H1 (cell line): ENCODE measurements at regions not wholly inside any gene's neighbourhood (a gene's known extent, or its start where the extent isn't known, plus 50 kb on each side); places are given as distances from the start of the nearest gene placed in this dataset.
A peak's percentile ranks its signal among the peaks of the same experiment; 100 is the strongest.

ENCODE experiments used
- CTCF ChIA-PET: fragments of 300-600 bp; sonication (Branson Sonifier 250); formaldehyde crosslinking; loops from one replicate; lab custom pipeline; 2021; ENCODE audit not compliant: partially characterized antibody; lab: Charles Lee
- POLR2A ChIA-PET: fragments of 300-600 bp; sonication (Branson Sonifier 250); formaldehyde crosslinking; loops from one replicate; lab custom pipeline; 2021; ENCODE audit warnings: inconsistent platforms; ENCODE audit not compliant: partially characterized antibody; lab: Charles Lee
- DNase-seq, 2 experiments: peaks; one replicate each; pipeline versions ENCODE4 v3.0.0 to v3.0.0-alpha.2; 2010 to 2022; ENCODE audit warnings: low spot score in 2 of 2, low read depth in 1 of 2, mixed read lengths in 1 of 2
- FAIRE-seq: peaks from 2 replicates; lab custom pipeline; 2011; peaks lifted over from hg19 to GRCh38; lab: Jason Lieb, UNC
- H2AFZ ChIP-seq: 2 replicates; pipeline ENCODE4 v1.8.1; 2012; ENCODE audit warnings: low read length, inconsistent platforms
- H2AK5ac ChIP-seq: 2 replicates; pipeline ENCODE4 v1.6.1; 2013; ENCODE audit warnings: low read depth, low read length
- H2BK120ac ChIP-seq: replicated peaks from 2 replicates; pipeline ENCODE3; 2013; ENCODE audit warnings: low read depth, low read length, inconsistent platforms
- H2BK12ac ChIP-seq: 2 replicates; pipeline ENCODE4 v1.6.1; 2013; ENCODE audit warnings: low read depth, low read length
- H2BK15ac ChIP-seq: 2 replicates; pipeline ENCODE4 v1.6.1; 2013; ENCODE audit warnings: low read length
- H2BK20ac ChIP-seq: 2 replicates; pipeline ENCODE4 v1.6.1; 2013; ENCODE audit warnings: low read length
- H2BK5ac ChIP-seq: 2 replicates; pipeline ENCODE4 v1.6.1; 2013; ENCODE audit warnings: low read depth, low read length
- H3K14ac ChIP-seq: 2 replicates; pipeline ENCODE4 v1.6.1; 2013; ENCODE audit warnings: inconsistent platforms; ENCODE audit not compliant: insufficient read length
- H3K18ac ChIP-seq: 2 replicates; pipeline ENCODE4 v1.6.1; 2013; ENCODE audit warnings: low read length; ENCODE audit errors: extremely low read depth
- H3K23ac ChIP-seq: 2 replicates; pipeline ENCODE4 v1.6.1; 2013; ENCODE audit warnings: inconsistent platforms; ENCODE audit not compliant: insufficient read length
- H3K23me2 ChIP-seq: 2 replicates; pipeline ENCODE4 v1.6.1; 2013; ENCODE audit warnings: low read depth, low read length
- H3K27ac ChIP-seq: 2 replicates; pipeline ENCODE4 v1.6.1; 2011; ENCODE audit warnings: low read depth, low read length, inconsistent platforms
- H3K27me3 ChIP-seq, 4 experiments: replicated peaks in 1 of 4; 1 replicate in 1 of 4; 2 replicates in 3 of 4; pipeline versions ENCODE4 v1.6.1 to v1.8.1; 2011 to 2013; ENCODE audit warnings: low read length in 3 of 4, mild to moderate bottlenecking in 3 of 4, inconsistent platforms in 2 of 4, mixed read lengths in 2 of 4, moderate library complexity in 1 of 4; ENCODE audit not compliant: control insufficient read depth in 3 of 4, insufficient read depth in 3 of 4; ENCODE audit errors: extremely low read depth in 1 of 4
- H3K36me3 ChIP-seq, 4 experiments: 2 replicates each; pipeline versions ENCODE4 v1.6.1 to v1.8.1; 2011 to 2013; ENCODE audit warnings: mild to moderate bottlenecking in 4 of 4, low read length in 3 of 4, moderate library complexity in 2 of 4, control low read depth in 1 of 4, inconsistent platforms in 1 of 4; ENCODE audit not compliant: insufficient read depth in 4 of 4, control insufficient read depth in 2 of 4
- H3K4ac ChIP-seq: replicated peaks from 2 replicates; pipeline ENCODE3; 2013; ENCODE audit warnings: low read length, low read depth, mixed read lengths, inconsistent platforms; ENCODE audit not compliant: insufficient read length
- H3K4me1 ChIP-seq, 4 experiments: replicated peaks in 1 of 4; 1 replicate in 1 of 4; 2 replicates in 3 of 4; pipeline versions ENCODE4 v1.6.1 to v1.8.1; 2011 to 2013; ENCODE audit warnings: low read length in 3 of 4, inconsistent platforms in 2 of 4, mixed read lengths in 1 of 4; ENCODE audit not compliant: insufficient read depth in 4 of 4, control insufficient read depth in 3 of 4
- H3K4me2 ChIP-seq, 2 experiments: 2 replicates each; pipeline versions ENCODE4 v1.6.1 to v1.8.1; 2011 to 2013; ENCODE audit warnings: low read depth in 2 of 2, low read length in 2 of 2, control low read depth in 1 of 2, inconsistent platforms in 1 of 2, mild to moderate bottlenecking in 1 of 2; ENCODE audit not compliant: insufficient read depth in 1 of 2
- H3K4me3 ChIP-seq, 4 experiments: fragments of 200-600, 300-600 bp in 1 of 4; sonication (generic), shearing (Covaris generic), sonication (Bioruptor Twin) in 1 of 4; 2 replicates each; pipeline versions ENCODE4 v1.5.1 to v1.8.1; 2011 to 2016; ENCODE audit warnings: low read length in 4 of 4, low read depth in 3 of 4, control low read depth in 2 of 4, inconsistent platforms in 2 of 4, mild to moderate bottlenecking in 2 of 4, mixed read lengths in 1 of 4, moderate library complexity in 1 of 4; ENCODE audit not compliant: insufficient read depth in 2 of 4; ENCODE audit errors: extremely low read depth in 1 of 4
- H3K56ac ChIP-seq: replicated peaks from 2 replicates; pipeline ENCODE3; 2013; ENCODE audit warnings: low read depth, mild to moderate bottlenecking, mixed read lengths, low read length, inconsistent platforms; ENCODE audit not compliant: insufficient read length
- H3K79me1 ChIP-seq: 2 replicates; pipeline ENCODE4 v1.6.1; 2013; ENCODE audit warnings: low read depth, low read length, control low read depth
- H3K79me2 ChIP-seq, 2 experiments: 2 replicates each; pipeline versions ENCODE4 v1.6.1 to v1.8.1; 2012 to 2013; ENCODE audit warnings: low read length in 2 of 2, mild to moderate bottlenecking in 2 of 2, inconsistent platforms in 1 of 2; ENCODE audit not compliant: insufficient read depth in 2 of 2, control insufficient read depth in 1 of 2
- H3K9ac ChIP-seq, 4 experiments: replicated peaks in 1 of 4; 1 replicate in 1 of 4; 2 replicates in 3 of 4; pipeline versions ENCODE4 v1.6.1 to v1.8.1; 2011 to 2013; ENCODE audit warnings: low read depth in 3 of 4, low read length in 3 of 4, control low read depth in 2 of 4, mild to moderate bottlenecking in 2 of 4, moderate library complexity in 2 of 4, inconsistent platforms in 1 of 4; ENCODE audit errors: extremely low read depth in 1 of 4
- H3K9me3 ChIP-seq, 2 experiments: 2 replicates each; pipeline versions ENCODE4 v1.6.1 to v1.8.1; 2012 to 2013; ENCODE audit warnings: mild to moderate bottlenecking in 2 of 2, moderate library complexity in 2 of 2, control low read depth in 1 of 2, inconsistent platforms in 1 of 2, low read depth in 1 of 2, low read length in 1 of 2, mixed read lengths in 1 of 2; ENCODE audit not compliant: insufficient read depth in 2 of 2
- H4K20me1 ChIP-seq, 2 experiments: replicated peaks in 1 of 2; 2 replicates each; pipeline versions ENCODE3 to v1.8.1; 2011 to 2013; ENCODE audit warnings: inconsistent platforms in 2 of 2, low read length in 2 of 2, mild to moderate bottlenecking in 1 of 2; ENCODE audit not compliant: insufficient read depth in 2 of 2, control insufficient read depth in 1 of 2
- H4K5ac ChIP-seq: 2 replicates; pipeline ENCODE4 v1.6.1; 2013; ENCODE audit warnings: low read length, low read depth, mixed read lengths, inconsistent platforms; ENCODE audit not compliant: insufficient read length
- H4K8ac ChIP-seq: 2 replicates; pipeline ENCODE4 v1.8.0; 2013; ENCODE audit warnings: mild to moderate bottlenecking, moderate library complexity, low read length, inconsistent platforms; ENCODE audit not compliant: insufficient read depth; ENCODE audit errors: extremely low read depth
- H4K91ac ChIP-seq: replicated peaks from 2 replicates; pipeline ENCODE3; 2013; ENCODE audit warnings: low read length, mixed read lengths, inconsistent platforms; ENCODE audit not compliant: insufficient read length
- CTCF ChIP-seq, 3 experiments: IDR thresholded peaks; 1 replicate in 2 of 3; 2 replicates in 1 of 3; pipeline versions ENCODE4 v1.5.1 to v1.6.1; 2011; ENCODE audit warnings: low read length in 3 of 3, mild to moderate bottlenecking in 3 of 3, inconsistent platforms in 2 of 3, low read depth in 1 of 3, moderate library complexity in 1 of 3; ENCODE audit not compliant: insufficient read depth in 1 of 3; ENCODE audit errors: control extremely low read depth in 1 of 3
- EGR1 ChIP-seq: IDR thresholded peaks from 2 replicates; pipeline ENCODE4 v1.6.1; 2011; ENCODE audit warnings: low read depth, low read length, borderline replicate concordance
- GTF2F1 ChIP-seq: IDR thresholded peaks from 2 replicates; pipeline ENCODE4 v1.6.1; 2012; ENCODE audit warnings: low read depth, low read length, improper control_type of control experiment, borderline replicate concordance
- HDAC6 ChIP-seq: IDR thresholded peaks from one replicate; pipeline ENCODE4 v1.7.1; 2012; ENCODE audit warnings: low read depth, mild to moderate bottlenecking, inconsistent platforms, low read length, moderate library complexity
- KDM4A ChIP-seq: IDR thresholded peaks from one replicate; pipeline ENCODE4 v1.7.1; 2012; ENCODE audit warnings: low read depth, mild to moderate bottlenecking, moderate library complexity, low read length, inconsistent platforms; ENCODE audit not compliant: severe bottlenecking
- RFX5 ChIP-seq: IDR thresholded peaks from 2 replicates; pipeline ENCODE4 v1.6.1; 2011; ENCODE audit warnings: low read depth, low read length, improper control_type of control experiment, borderline replicate concordance
- SIX5 ChIP-seq: IDR thresholded peaks from 2 replicates; pipeline ENCODE4 v1.6.1; 2011; ENCODE audit warnings: mild to moderate bottlenecking, low read depth, low read length
- TEAD4 ChIP-seq: IDR thresholded peaks from 2 replicates; pipeline ENCODE4 v1.6.1; 2012; ENCODE audit warnings: low read depth, low read length, inconsistent platforms, mixed read lengths
- WGBS, 2 experiments: shearing (Covaris generic) in 1 of 2; methylation state at CpG; one replicate each; pipeline versions ENCODE4 v1.1.6 to v1.1.7; 2013 to 2015; ENCODE audit warnings: low lambda C conversion rate in 2 of 2, mixed read lengths in 2 of 2, inconsistent platforms in 1 of 2, low coverage in 1 of 2, missing lambda C conversion rate in 1 of 2; ENCODE audit not compliant: insufficient replicate concordance in 2 of 2, insufficient coverage in 1 of 2, insufficient read length in 1 of 2; ENCODE audit errors: extremely low coverage in 1 of 2, missing lambda C conversion rate in 1 of 2; 5-methylcytosine and 5-hydroxymethylcytosine counted together
- TF ChIP-seq, protein P1 (sequence below): IDR thresholded peaks from 2 replicates; pipeline ENCODE4 v1.6.1; 2011; ENCODE audit warnings: low read depth, mild to moderate bottlenecking, low read length; ENCODE audit not compliant: insufficient read depth

DNA sequence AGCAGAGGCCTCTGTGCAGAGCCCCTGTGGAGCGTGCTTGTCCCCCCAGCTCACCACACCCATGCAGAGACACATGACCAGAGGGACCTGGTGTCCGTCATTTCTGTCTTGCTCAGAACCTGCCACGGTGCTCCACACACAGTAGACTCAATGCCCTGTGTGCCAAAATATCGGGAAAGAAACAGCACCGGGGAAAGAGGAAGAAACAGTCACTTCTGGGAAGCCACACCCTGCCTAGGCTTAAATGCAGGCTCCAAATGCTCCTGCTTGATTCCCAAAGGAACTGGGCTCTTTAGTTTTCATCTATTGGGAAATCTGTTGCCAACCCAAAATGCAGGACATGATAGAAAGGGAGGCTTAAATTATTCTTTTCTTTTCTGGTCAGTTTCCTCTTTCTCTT is 503.9 kb downstream of the CD83 start:
- Histone ChIP-seq H4K5ac (no peak overlapping the region), H2BK15ac (no peak overlapping the region), H3K4me3 (no peak overlapping the region), H2AFZ (no peak overlapping the region), H2BK120ac (no peak overlapping the region), H3K36me3 (no peaks in the 10 kb centered on the region), H3K79me1 (no peaks in the 10 kb centered on the region), H3K9me3 (peaks cover 0 to 2% of the 10 kb centered on the region in 2 experiments; a peak in 1 of 4 replicates), H3K14ac (no peak overlapping the region), H2BK12ac (peak overlapping the region; percentile 28; the same call in 1 of the 2 replicates), H3K4ac (no peak overlapping the region), H4K8ac (no peak overlapping the region), H3K23ac (no peak overlapping the region), H3K4me1 (peaks cover 5 to 22% (median 15%) of the 10 kb centered on the region in 4 experiments), H4K20me1 (no peaks in the 10 kb centered on the region), H3K9ac (no peak overlapping the region), H4K91ac (peak overlapping the region; percentile 22), H2BK5ac (peak overlapping the region; percentile 16; the same call in 1 of the 2 replicates), H2BK20ac (peak overlapping the region; percentile 9; the same call in 1 of the 2 replicates), H3K18ac (peak overlapping the region; percentile 53; the same call in 1 of the 2 replicates), H3K56ac (no peak overlapping the region), H3K27me3 (no peaks in the 10 kb centered on the region), H3K23me2 (no peaks in the 10 kb centered on the region; the same call in 1 of the 2 replicates), H3K4me2 (no peak overlapping the region), H3K27ac (no peak overlapping the region), H2AK5ac (no peak overlapping the region), H3K79me2 (no peaks in the 10 kb centered on the region)
- ChIA-PET POLR2A (interaction anchor here (0.6 to 0.7 kb wide), 3 partner anchors 9 to 99 kb away, joined by 3 read pairs; no protein-coding TSS in a partner anchor), CTCF (interaction anchor here (0.6 to 0.9 kb wide), 4 partner anchors 43 to 834 kb away, joined by 3 read pairs; no protein-coding TSS in a partner anchor)
- no peak for DNase-seq
- 89% methylated on average over 5 of the region's 5 CpGs; no CpG with 5 or more reads in 1 of the 2 experiments for WGBS, 2 experiments
- no peak for FAIRE-seq
- TF ChIP-seq KDM4A (no peak), RFX5 (no peak), HDAC6 (no peak), TEAD4 (no peak), EGR1 (no peak), CTCF (IDR thresholded peaks at IDR 0.05; ENCODE audit: control extremely low read depth in 1 of 3, insufficient read depth in 1 of 3, low read depth in 1 of 3, low read length in 3 of 3) (no peak), SIX5 (no peak), GTF2F1 (no peak)
- TF ChIP-seq, protein P1, sequence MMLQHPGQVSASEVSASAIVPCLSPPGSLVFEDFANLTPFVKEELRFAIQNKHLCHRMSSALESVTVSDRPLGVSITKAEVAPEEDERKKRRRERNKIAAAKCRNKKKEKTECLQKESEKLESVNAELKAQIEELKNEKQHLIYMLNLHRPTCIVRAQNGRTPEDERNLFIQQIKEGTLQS, result no peak
